Gastroesophageal sphincter (tissue), 3 donors: ENCODE measurements at regions not wholly inside any gene's neighbourhood (a gene's known extent, or its start where the extent isn't known, plus 50 kb on each side); places are given as distances from the start of the nearest gene placed in this dataset.

Source experiments
- CTCF ChIP-seq, 4 experiments: fragments of 200-600 bp in 2 of 4; fragments of 450-650 bp in 2 of 4; sonication (generic) in 1 of 4; IDR thresholded peaks; one replicate each; pipeline ENCODE4 v1.5.1; 2017 to 2019; ENCODE audit warnings: antibody characterized with exemption in 4 of 4, mild to moderate bottlenecking in 2 of 4, moderate library complexity in 2 of 4
- EP300 ChIP-seq: sonication (generic); formaldehyde crosslinking; IDR thresholded peaks from one replicate; pipeline ENCODE4 v1.6.1; 2017; ENCODE audit warnings: antibody characterized with exemption, mild to moderate bottlenecking
- POLR2A ChIP-seq, 2 donors: fragments of 450-650 bp; IDR thresholded peaks; one replicate each; pipeline ENCODE4 v1.6.1; 2017; ENCODE audit warnings: antibody characterized with exemption in 2 of 2, mild to moderate bottlenecking in 2 of 2, moderate library complexity in 1 of 2
- POLR2AphosphoS5 ChIP-seq: sonication (generic); formaldehyde crosslinking; IDR thresholded peaks from one replicate; pipeline ENCODE4 v1.6.1; 2017; ENCODE audit warnings: antibody characterized with exemption

DNA sequence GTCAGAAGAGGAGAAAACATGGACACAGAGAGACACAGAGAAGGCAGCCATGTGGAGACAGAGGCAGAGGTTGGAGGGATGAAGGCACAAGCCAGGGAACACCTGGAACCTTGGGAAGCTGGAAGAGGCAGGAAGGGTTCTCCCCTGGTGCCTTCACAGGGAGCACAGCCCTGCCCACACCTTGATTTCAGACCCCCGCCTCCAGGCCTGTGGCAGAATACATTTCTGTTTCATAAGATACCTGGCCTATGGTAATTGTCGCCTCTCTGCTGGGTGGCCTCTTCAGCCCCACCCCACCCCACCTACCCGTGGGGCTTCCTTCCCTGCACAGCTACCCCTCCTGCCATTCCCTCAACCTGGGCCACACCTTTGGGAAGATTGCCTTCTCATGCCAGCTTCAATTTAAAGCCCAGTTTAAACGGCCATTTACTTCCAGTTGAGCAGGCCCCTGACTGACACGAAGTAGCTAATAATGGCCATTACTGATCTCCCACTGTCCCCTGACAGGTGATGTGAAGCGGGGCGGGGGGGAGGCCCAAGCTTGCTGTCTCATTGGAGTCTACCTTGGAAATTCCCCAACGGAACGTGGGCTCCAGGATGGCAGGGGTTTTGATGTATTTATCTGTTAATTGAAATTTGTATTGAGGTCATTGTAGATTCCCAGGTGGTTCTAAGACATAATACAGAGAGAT lies 291.7 kb upstream of the FOXF1 start:
- TF ChIP-seq CTCF (IDR thresholded peaks at IDR 0.05) = no peak
- no peak for TF ChIP-seq POLR2A (IDR thresholded peaks at IDR 0.05)
- TF ChIP-seq EP300 = no peak
- TF ChIP-seq POLR2AphosphoS5 = no peak
